ENCODE measurements at regions not wholly inside any gene's neighbourhood (a gene's known extent, or its start where the extent isn't known, plus 50 kb on each side); places are given as distances from the start of the nearest gene placed in this dataset.

- no peak for DNase-seq
These were observed 123.3 kb downstream of the ACKR3 start for GRCh38 chr2:236692937-236693336.

DNA sequence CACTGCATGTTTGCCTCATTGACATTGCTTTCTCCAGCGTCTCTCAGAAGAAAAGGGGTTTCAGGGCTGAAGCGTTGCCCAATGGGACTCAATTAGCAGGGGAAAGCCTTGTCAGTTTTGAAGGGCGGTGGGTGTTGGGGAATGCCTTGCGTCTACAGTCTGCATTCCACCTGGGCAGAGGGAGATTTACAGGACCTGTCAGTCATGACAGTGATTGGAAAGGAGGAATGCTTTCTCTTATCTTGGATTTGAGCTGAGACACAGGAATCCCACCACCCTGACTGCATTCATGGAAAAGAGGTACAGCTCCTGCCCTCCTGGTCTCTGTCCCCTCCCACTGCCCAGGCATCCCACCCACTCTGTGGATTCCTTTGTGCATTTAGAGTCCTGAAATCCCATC lies 123.9 kb downstream of the ACKR3 start:
- DNase-seq = no peak

GRCh38 chr2:236694146-236694888 lies 124.7 kb downstream of the ACKR3 start:
- no peak for DNase-seq

DNA sequence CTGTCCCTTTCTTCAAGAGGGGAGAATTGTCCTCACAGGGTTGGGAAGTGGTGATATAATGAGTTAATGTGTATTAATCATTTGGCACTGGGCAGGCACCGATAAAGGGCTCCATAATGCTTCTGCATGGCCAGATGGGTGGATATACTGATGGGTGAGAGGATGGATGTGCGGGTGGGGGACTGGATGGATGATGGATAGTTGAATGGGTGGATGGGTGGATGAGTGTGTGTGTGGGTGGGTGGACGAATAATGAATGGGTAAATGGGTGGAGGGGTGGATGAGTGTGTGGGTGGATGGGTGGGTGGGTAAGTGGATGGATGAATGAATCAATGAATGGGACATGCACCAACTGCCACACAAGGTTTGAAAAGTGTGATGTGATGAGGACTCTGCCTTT lies 127.2 kb downstream of the ACKR3 start:
- no peak for DNase-seq

- DNase-seq = no peak
These were observed 128.5 kb downstream of the ACKR3 start for GRCh38 chr2:236698016-236698627.

DNA sequence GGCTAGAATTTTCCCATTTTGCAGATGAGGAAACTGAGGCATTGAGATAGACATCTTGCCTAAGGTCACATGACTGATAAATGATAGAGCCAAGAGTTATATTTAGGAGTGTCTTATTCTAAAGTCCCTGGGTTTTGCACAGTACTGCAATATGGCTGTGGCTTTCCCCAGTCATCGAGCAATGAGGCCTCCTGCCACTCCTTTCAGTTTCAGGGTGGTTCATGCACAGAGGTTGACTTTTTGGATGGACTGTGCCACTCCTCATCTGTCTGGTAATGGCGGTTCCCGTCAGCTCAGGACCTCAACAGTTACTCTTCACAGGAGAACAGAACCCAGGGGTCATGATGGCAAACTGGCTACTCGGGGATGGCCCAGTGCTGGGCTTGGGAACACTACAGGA lies 131.1 kb downstream of the ACKR3 start:
- no peak for DNase-seq

- no peak for DNase-seq
These were observed 133.2 kb downstream of the ACKR3 start for GRCh38 chr2:236702657-236703372.

- no peak for DNase-seq
These were observed 133.7 kb downstream of the ACKR3 start for GRCh38 chr2:236703373-236703709.

GRCh38 chr2:236703906-236704305 lies 134.3 kb downstream of the ACKR3 start:
- no peak for DNase-seq

DNA sequence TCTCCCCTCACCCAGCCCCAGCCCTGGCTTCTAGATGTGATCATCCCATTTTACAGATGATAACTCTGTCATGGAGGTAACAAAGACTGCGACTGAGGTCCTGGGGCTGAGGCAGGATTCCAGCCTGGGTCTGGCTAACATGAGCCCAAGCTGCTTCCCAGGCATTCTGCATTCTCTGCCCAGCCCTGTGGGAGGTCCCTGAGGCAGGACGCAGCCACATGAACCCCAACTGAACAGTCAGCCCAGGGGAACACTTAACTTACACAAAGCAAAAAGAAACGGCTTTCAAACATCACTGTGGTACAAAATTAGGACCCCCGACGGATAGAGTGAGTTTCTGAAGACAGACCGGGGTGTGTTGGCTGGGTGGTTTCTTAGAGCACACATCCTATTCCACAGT lies 135.3 kb downstream of the ACKR3 start:
- DNase-seq = no peak

GRCh38 chr2:236705295-236706105 lies 135.9 kb downstream of the ACKR3 start:
- DNase-seq = no peak

GRCh38 chr2:236706288-236706687 lies 136.7 kb downstream of the ACKR3 start:
- no peak for DNase-seq

- DNase-seq = no peak
These were observed 137.2 kb downstream of the ACKR3 start for GRCh38 chr2:236706803-236707202.

DNA sequence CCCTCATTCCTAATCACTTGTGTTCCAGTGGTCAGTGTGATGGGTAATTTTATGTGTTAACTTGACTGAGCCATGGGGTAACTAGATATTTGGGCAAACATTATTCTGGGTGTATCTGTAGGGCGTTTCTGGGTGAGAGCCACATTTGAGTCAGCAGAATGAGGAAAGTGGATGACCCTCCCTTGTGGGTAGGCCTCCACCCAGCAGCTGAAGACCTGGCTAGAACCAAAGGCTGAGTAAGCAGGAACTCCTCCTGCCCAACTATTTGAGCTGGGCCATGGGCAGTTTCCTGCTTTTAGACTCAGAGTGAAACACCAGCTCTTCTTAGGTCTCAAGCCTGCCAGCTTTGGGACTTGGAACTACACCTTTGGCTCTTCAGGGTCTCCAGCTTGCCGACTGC lies 141.8 kb downstream of the ACKR3 start:
- no peak for DNase-seq

DNA sequence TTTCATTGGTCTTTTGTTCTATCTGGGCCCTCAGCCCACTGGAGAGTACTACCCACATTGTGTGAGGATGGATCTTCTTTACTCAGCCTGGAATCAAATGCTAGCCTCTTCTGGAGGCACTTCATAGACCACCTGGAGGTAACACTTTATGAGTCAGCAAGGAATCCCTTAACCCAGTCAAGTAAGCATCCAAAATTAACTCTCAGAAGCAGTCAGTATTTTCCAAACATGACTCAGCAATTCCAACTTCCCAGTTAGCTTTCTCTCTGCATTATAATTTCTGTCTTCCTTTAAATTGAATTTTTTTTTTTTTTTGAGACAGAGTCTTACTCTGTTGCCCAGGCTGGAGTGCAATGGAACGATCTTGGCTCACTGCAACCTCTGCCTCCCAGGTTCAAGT lies 142.7 kb downstream of the ACKR3 start:
- no peak for DNase-seq

DNA sequence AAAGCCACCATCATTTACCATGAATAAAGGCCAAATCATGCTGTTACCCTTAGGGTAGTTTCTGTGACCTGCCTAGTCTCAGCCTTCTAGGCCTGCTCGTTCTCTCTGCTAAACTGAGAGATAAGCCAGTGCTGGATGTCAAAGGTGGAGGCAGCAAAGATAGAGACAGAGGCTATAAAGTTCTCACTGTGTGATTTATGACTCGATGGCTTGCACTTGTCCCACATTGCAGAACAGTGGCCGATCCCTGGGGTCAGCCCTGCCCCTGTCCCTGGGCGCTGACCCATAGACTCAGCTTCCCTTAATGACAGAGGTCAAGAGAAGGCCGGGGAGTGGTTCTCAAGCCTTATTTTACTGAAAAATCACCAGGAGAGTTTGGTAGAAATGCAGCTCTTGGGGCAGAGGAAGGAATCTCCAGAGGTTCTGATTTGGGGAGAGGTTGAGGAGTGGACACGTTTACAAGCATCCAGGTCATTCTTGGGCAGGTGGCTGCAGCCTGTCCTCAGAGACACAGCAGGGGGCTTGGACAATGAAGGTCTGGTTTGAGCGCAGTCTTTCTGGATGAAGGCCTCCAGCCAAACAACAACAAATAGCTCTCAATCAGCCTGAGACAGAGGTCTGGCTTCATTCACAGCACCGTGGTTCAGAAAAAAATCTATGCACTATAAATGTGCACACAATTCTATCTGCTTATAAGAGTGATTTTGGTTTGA lies 143.5 kb downstream of the ACKR3 start:
- no peak for DNase-seq

GRCh38 chr2:236714080-236714479 lies 144.5 kb downstream of the ACKR3 start:
- no peak for DNase-seq

- no peak for DNase-seq
These were observed 145.5 kb downstream of the ACKR3 start for GRCh38 chr2:236715077-236715476.

DNA sequence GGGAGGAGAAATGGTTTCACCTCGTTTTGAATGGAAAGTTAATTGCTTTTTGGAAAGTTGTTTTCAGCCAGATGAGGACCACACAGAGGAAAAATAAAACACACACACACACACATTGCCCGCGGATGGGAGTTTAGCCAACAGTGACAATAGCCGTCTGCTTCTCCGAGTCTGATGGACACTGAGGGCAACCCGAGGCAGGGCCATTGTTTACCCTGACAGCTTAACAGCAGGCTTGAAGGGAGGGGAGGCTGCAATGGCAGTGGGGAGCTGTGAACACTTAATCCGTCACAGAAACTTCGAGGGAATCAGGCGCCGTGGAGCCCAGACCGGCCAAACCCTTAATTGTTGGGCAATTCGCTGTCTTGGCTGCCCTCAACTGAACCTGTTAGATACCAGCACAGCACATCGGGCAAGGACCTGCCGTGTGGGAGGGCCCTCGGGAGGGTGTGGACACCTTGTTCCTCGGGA lies 145.9 kb downstream of the ACKR3 start:
- no peak for DNase-seq

DNA sequence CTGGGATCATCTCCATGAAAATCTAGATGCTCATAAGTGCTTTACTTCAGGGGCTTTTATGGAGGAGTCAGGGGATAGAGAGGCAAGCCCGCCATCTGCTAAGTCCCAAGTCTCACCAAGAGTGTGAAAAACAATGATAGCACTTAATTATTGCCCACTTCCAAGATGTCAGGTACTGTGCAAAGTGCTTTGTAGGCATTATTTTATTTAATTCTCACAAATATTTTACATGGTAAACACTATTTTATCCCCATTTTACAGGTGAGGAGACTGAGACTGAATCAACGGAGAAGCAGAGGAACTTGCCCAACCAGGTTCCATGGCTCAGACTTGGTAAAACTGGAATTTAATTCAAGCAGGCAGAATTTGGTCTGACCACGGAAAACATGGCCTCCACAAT lies 147.5 kb downstream of the ACKR3 start:
- no peak for DNase-seq

DNA sequence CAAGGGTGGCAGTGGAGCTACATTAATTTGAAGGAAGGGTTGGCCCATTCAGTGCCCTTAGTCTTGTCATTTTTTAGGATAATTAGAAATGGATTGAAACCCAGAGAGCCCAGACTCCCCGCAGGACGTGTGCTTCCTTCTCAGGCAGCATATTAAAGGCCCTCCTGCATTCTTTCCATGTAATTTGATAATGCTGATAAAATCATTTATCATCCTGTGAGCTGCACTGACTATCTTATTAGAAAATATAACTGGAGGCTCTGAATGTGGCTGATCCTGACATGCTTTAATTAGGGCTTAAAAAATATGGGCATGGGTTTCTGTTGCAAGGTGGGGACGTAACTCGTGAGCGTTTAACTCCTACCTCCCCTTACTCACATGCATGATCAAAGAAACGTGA lies 148.1 kb downstream of the ACKR3 start:
- DNase-seq = no peak

GRCh38 chr2:236718207-236718992 lies 148.8 kb downstream of the ACKR3 start:
- no peak for DNase-seq
